Stimulated activated naive CD8-positive, alpha-beta T cell treated with anti-CD3 and anti-CD28 coated beads, Interleukin-15, amount 100 ng/mL, for 72 hours (primary cell): ENCODE measurements at regions not wholly inside any gene's neighbourhood (a gene's known extent, or its start where the extent isn't known, plus 50 kb on each side); places are given as distances from the start of the nearest gene placed in this dataset.
"Not testable (repeated sequence)": the region's sequence is repeated elsewhere in the genome, so short reads cannot be mapped to it uniquely, and the experiment has no call there.

Experiments used
- ATAC-seq: fragments of 150-1000 bp; cut with Tn5 transposase; 2 replicates; pipeline ENCODE4 v1.10.0; 2021; ENCODE audit warnings: mild to moderate bottlenecking, moderate library complexity
- DNase-seq, 2 donors: peaks; one replicate each; pipeline ENCODE4 v3.0.0; 2021 to 2022
- H3K27ac Mint-ChIP-seq, 2 donors: one replicate each; pipeline ENCODE4 v1.8.0; 2022; ENCODE audit warnings: mild to moderate bottlenecking in 2 of 2, mixed read lengths in 2 of 2, moderate library complexity in 2 of 2
- H3K27me3 Mint-ChIP-seq: one replicate; pipeline ENCODE4 v1.8.0; 2022; ENCODE audit warnings: mixed read lengths
- H3K4me1 Mint-ChIP-seq: one replicate; pipeline ENCODE4 v1.8.0; 2022; ENCODE audit warnings: mild to moderate bottlenecking, mixed read lengths
- H3K4me3 Mint-ChIP-seq, 2 donors: one replicate each; pipeline ENCODE4 v1.8.0; 2022; ENCODE audit warnings: mild to moderate bottlenecking in 2 of 2, mixed read lengths in 2 of 2, moderate library complexity in 1 of 2
- H3K9me3 Mint-ChIP-seq, 2 donors: one replicate each; pipeline ENCODE4 v1.8.0; 2022; ENCODE audit warnings: mixed read lengths in 2 of 2

GRCh38 chr15:92733934-92734521 is 78.5 kb upstream of the FAM174B start:
- Mint-ChIP-seq H3K27ac (peak overlapping the region; percentile 78 to 96), H3K4me1 (peaks cover 15% of the 10 kb centered on the region), H3K4me3 (peak overlapping the region; percentile 89 to 91), H3K27me3 (no peaks in the 10 kb centered on the region), H3K9me3 (no peaks in the 10 kb centered on the region)
- DNase-seq (peak; percentile 23 to 42), ATAC-seq (peak; percentile 83)

GRCh38 chr15:92739246-92739645 is 83.7 kb upstream of the FAM174B start:
- not testable (repeated sequence) for H3K27ac Mint-ChIP-seq, ATAC-seq, H3K27me3 Mint-ChIP-seq, H3K9me3 Mint-ChIP-seq, H3K4me3 Mint-ChIP-seq, H3K4me1 Mint-ChIP-seq, DNase-seq

DNA sequence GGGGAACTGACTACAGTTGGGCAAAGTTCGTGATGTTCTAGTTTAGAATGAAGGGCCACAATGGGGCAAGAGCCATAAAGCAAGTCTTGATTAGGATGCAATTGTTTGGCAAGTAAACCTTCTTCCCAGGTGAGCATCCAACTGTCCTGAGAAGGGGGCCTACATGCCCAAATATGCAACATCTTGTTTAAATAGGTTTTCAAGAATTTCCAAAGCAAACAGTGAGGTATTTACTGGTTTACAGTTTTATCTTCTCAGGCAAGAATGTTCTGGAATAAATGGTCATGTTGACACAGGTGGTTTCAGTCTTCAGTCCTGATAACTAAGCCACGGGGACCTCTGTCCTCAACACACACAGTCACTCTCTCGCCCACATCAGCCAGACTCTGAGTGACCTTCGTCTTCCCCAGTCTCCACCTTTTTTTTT is 90.3 kb upstream of the FAM174B start:
- DNase-seq, result no peak
- no peaks in the 10 kb centered on the region for H3K27me3 Mint-ChIP-seq
- no peak for ATAC-seq
- H3K4me3 Mint-ChIP-seq, result no peak overlapping the region
- no peaks in the 10 kb centered on the region for H3K4me1 Mint-ChIP-seq
- no peak overlapping the region for H3K27ac Mint-ChIP-seq
- H3K9me3 Mint-ChIP-seq, result no peaks in the 10 kb centered on the region

DNA sequence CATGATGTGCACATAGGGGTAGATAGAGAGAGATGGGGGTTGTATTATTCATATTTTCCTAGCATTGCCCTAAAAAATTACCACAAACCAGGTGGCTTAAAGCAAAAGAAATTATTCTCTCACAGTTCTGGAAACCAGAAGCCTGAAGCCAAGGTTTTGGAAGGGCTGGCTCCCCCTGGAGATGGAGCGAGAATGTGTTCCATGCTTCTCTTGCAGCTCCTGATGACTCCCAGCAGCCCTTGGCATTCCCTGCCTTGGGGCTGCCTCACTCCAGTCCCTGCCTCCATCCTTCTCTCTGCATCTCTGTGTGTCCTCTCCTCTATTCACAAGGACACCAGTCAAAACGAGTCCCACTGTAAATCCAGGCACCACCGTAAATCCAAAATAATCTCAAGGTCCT is 91.5 kb upstream of the FAM174B start:
- no peak overlapping the region for H3K27ac Mint-ChIP-seq
- no peaks in the 10 kb centered on the region for H3K9me3 Mint-ChIP-seq
- no peak for ATAC-seq

GRCh38 chr15:92749216-92749615 is 93.6 kb upstream of the FAM174B start:
- ATAC-seq (no peak), DNase-seq (no peak)
- H3K27ac Mint-ChIP-seq, result no peak overlapping the region
- no peaks in the 10 kb centered on the region for H3K9me3 Mint-ChIP-seq
- H3K4me3 Mint-ChIP-seq, result no peak overlapping the region
- no peaks in the 10 kb centered on the region for H3K27me3 Mint-ChIP-seq
- no peaks in the 10 kb centered on the region for H3K4me1 Mint-ChIP-seq

More for the DNA sequence above, 91.5 kb upstream of the FAM174B start:
- H3K4me1 Mint-ChIP-seq, result no peaks in the 10 kb centered on the region
- no peak for DNase-seq
- no peaks in the 10 kb centered on the region for H3K27me3 Mint-ChIP-seq
- H3K4me3 Mint-ChIP-seq, result no peak overlapping the region

GRCh38 chr15:92749946-92750345 is 94.4 kb upstream of the FAM174B start:
- Mint-ChIP-seq H3K4me1 (no peaks in the 10 kb centered on the region), H3K27me3 (no peaks in the 10 kb centered on the region), H3K27ac (no peak overlapping the region), H3K9me3 (no peaks in the 10 kb centered on the region), H3K4me3 (no peak overlapping the region)
- DNase-seq, result no peak
- ATAC-seq, result no peak

DNA sequence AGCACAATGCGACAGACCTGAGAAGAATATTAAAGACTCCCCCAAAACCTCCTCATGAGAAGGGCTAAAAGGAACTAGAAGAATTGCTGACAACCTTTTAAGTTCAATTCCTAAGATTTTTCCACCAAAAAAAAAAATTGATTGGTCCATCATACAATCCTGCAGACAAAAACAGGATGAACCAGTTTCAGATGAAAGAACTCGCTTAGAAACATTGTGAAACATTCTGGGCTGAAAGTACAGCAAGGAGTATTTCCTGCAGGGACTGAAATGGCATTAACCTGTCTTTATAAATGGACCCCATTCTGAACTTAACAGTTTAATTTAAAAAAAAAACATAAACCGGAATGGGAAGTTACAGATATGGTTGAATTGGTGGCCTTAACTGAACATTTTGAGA is 96.0 kb upstream of the FAM174B start:
- DNase-seq, result no peak
- no peak for ATAC-seq
- Mint-ChIP-seq H3K27ac (no peak overlapping the region), H3K4me1 (no peaks in the 10 kb centered on the region), H3K27me3 (no peaks in the 10 kb centered on the region), H3K9me3 (peaks cover 0 to 5% of the 10 kb centered on the region in 2 donors), H3K4me3 (no peak overlapping the region)

GRCh38 chr15:92753591-92753990 is 98.0 kb upstream of the FAM174B start:
- ATAC-seq (no peak), DNase-seq (no peak)
- Mint-ChIP-seq H3K4me3 (no peak overlapping the region), H3K27ac (no peak overlapping the region), H3K4me1 (no peaks in the 10 kb centered on the region), H3K9me3 (peaks cover 0 to 5% of the 10 kb centered on the region in 2 donors), H3K27me3 (no peaks in the 10 kb centered on the region)

DNA sequence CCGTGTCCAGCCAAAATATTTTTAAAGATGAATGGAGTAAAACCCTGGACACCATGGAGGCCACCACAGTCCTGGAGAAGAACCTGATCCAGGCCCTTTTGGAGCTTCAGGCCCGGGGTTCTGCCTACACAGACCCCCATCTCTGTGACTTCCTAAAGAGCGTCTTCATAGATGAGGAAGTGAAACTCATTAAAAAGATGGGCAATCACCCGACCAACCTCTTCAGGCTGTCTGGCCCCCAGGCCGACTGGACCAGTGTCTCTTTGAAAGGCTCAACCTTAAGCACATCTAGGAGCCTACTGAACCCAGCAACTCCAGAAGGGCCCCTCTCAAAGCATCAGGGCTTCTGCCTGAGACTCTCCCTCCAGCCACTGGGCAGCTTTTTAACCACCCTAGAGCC is 107.9 kb upstream of the FAM174B start:
- no peaks in the 10 kb centered on the region for H3K9me3 Mint-ChIP-seq
- H3K27me3 Mint-ChIP-seq, result no peaks in the 10 kb centered on the region
- no peak overlapping the region for H3K4me3 Mint-ChIP-seq
- DNase-seq, result no peak
- ATAC-seq, result no peak
- no peak overlapping the region for H3K27ac Mint-ChIP-seq
- H3K4me1 Mint-ChIP-seq, result no peaks in the 10 kb centered on the region

DNA sequence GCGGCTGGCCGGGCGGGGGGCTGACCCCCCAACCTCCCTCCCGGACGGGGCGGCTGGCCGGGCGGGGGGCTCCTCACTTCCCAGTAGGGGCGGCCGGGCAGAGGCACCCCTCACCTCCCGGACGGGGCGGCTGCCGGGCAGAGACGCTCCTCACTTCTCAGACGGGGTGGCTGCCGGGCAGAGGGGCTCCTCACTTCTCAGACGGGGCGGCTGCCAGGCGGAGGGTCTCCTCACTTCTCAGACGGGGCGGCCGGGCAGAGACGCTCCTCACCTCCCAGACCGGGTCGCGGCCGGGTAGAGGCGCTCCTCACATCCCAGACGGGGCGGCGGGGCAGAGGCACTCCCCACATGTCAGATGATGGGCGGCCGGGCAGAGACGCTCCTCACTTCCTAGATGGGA is 112.6 kb upstream of the FAM174B start:
- not testable (repeated sequence) for H3K9me3 Mint-ChIP-seq, H3K27ac Mint-ChIP-seq, H3K4me3 Mint-ChIP-seq, H3K4me1 Mint-ChIP-seq, DNase-seq, ATAC-seq, H3K27me3 Mint-ChIP-seq

GRCh38 chr15:92770641-92771040 is 115.1 kb upstream of the FAM174B start:
- no peaks in the 10 kb centered on the region for H3K9me3 Mint-ChIP-seq
- H3K4me3 Mint-ChIP-seq, result no peak overlapping the region
- no peak for ATAC-seq
- H3K27ac Mint-ChIP-seq, result no peak overlapping the region
- H3K4me1 Mint-ChIP-seq, result no peaks in the 10 kb centered on the region
- no peak for DNase-seq
- no peaks in the 10 kb centered on the region for H3K27me3 Mint-ChIP-seq

DNA sequence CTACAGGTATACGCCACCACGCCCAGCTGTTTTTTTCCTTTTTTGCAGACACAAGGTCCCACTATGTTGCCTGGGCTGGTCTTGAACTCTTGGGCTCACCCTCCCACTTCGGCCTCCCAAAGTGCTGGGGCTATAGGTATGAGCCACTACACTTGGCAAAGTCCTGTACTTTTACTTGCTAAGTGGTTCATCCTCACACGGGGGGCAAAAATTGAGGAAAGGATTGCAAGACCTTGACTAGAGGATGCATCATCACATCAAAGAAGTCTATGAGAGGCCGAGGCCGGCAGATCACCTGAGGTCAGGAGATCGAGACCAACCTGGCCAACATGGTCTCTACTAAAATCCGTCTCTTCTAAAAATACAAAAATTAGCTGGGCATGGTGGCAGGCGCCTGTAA is 116.5 kb upstream of the FAM174B start:
- Mint-ChIP-seq H3K27me3 (no peaks in the 10 kb centered on the region), H3K4me3 (no peak overlapping the region), H3K4me1 (no peaks in the 10 kb centered on the region), H3K9me3 (no peaks in the 10 kb centered on the region), H3K27ac (no peak overlapping the region)
- no peak for ATAC-seq
- no peak for DNase-seq

DNA sequence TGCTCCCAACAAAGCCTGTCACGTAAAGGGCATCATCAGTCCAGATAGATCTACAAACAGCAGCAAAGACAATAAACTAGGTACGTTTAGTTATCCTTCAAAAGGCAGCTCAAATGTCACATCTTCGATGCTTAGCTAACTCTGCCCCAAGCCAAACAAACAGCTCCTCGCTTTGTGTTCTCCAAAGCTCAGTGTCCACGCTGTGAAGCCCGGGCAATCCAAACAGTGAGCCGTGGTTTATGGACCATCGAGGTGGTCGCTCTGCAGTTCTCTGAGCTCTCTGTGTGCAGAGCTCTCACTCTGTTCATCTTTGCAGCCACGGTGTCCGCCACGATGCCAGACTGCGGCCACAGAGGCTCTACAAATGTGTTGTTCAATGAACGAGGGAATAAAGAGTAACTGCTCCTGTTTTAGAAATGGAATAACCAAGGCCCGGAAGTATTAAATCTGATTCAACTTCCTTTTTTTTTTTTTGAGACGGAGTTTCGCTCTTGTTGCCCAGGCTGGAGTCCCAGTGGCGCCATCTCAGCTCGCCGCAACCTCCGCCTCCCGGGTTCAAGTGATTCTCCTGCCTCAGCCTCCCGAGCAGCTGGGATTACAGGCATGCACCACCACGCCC is 117.2 kb upstream of the FAM174B start:
- Mint-ChIP-seq H3K27ac (no peak overlapping the region), H3K9me3 (no peaks in the 10 kb centered on the region), H3K27me3 (no peaks in the 10 kb centered on the region), H3K4me3 (no peak overlapping the region), H3K4me1 (no peaks in the 10 kb centered on the region)
- ATAC-seq (no peak), DNase-seq (no peak)

GRCh38 chr15:92773340-92773739 is 117.8 kb upstream of the FAM174B start:
- H3K27ac Mint-ChIP-seq, result no peak overlapping the region
- DNase-seq (no peak), ATAC-seq (no peak)
- no peak overlapping the region for H3K4me3 Mint-ChIP-seq
- no peaks in the 10 kb centered on the region for H3K9me3 Mint-ChIP-seq
- no peaks in the 10 kb centered on the region for H3K4me1 Mint-ChIP-seq
- no peaks in the 10 kb centered on the region for H3K27me3 Mint-ChIP-seq

DNA sequence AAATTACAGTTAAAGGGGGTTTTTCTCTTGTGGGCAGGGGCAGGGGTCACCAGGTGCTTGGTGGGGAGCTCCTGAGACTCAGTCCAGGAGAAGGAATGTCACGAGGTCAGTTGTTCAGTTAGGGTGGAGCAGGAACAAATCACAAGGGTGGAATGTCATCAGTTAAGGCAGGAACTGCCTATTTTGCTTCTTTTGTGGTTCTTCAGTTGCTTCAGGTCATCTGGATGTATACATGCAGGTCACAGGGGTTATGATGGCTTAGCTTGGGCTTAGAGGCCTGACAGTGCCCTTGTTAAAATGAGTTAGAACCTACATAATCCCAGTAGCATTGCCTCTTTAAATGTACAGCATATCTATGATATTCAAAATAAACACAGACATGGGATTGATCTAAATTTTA is 120.2 kb upstream of the CHD2 start:
- ATAC-seq (no peak), DNase-seq (no peak)
- Mint-ChIP-seq H3K4me3 (no peak overlapping the region), H3K27me3 (no peaks in the 10 kb centered on the region), H3K4me1 (no peaks in the 10 kb centered on the region), H3K9me3 (peaks cover 0 to 14% of the 10 kb centered on the region in 2 donors), H3K27ac (peak overlapping the region in 1 of 2 donors; percentile 76)

DNA sequence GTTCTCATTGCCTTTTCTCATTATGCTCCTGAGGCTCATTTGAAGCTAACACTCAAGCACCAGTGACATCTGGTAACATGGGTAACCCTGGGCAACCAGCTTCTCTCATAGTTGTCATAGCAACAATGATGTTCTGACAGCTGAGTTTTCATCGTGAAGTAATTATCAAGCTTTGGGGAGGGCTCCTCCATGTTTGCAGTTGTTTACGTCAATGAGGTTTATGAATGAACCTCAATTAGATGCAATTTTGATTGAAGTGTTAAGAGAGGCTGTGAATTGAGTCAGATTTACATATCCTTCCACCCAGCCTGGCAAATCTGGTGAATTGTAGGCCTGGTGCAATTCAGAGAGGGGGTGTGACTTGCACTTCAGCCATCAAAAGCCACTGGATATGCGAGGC is 119.3 kb upstream of the CHD2 start:
- ATAC-seq (no peak), DNase-seq (no peak)
- H3K27ac Mint-ChIP-seq, result no peak overlapping the region
- no peak overlapping the region for H3K4me3 Mint-ChIP-seq
- H3K4me1 Mint-ChIP-seq, result no peaks in the 10 kb centered on the region
- H3K9me3 Mint-ChIP-seq, result peaks cover 0 to 14% of the 10 kb centered on the region in 2 donors
- H3K27me3 Mint-ChIP-seq, result no peaks in the 10 kb centered on the region

DNA sequence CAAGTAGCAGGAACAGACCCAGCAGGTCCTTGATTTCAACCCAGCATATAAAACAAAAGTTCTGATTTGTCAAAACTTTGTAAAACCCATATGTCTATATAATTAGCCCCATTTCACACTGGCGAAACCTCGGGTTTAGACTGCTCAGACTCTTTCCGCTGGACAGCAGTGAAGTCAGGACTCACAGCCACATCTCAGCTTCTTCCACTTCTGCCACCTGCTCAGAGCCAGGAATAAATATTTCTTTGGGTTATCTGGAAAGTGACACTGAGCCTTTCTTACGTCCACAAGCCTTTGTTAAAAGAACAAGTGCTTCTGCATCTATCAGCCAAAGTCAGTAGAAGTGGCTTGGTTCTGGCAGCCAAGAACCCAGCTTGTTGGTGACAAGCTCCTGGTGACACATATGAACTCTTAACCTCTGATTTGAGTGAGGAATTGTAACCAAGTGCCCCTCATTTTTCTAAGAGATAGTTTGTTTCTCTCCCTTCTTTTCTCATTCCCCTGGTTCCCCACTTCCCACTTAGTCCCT is 118.1 kb upstream of the CHD2 start:
- Mint-ChIP-seq H3K27me3 (no peaks in the 10 kb centered on the region), H3K9me3 (peaks cover 0 to 14% of the 10 kb centered on the region in 2 donors), H3K4me1 (no peaks in the 10 kb centered on the region), H3K4me3 (no peak overlapping the region), H3K27ac (no peak overlapping the region)
- no peak for DNase-seq
- ATAC-seq, result no peak
